HepG2 (cell line): ENCODE measurements at regions not wholly inside any gene's neighbourhood (a gene's known extent, or its start where the extent isn't known, plus 50 kb on each side); places are given as distances from the start of the nearest gene placed in this dataset.

Source experiments
- ATAC-seq: fragments of 200-7000 bp; cut with Tn5 transposase; 3 replicates; pipeline ENCODE4 v1.9.1; 2020; ENCODE audit warnings: mild to moderate bottlenecking, moderate library complexity
- BruUV-seq: library from RNA; stranded (reverse); fragments of 400-500 nt; replicated peaks from 2 replicates; lab custom pipeline; 2021; lab: Mats Ljungman, UMichigan
- CTCF ChIA-PET: fragments of 300-600 bp; formaldehyde crosslinking; extraction: SDS; loops from one replicate; lab custom pipeline; 2021; ENCODE audit warnings: low total read pairs, inconsistent platforms, low intra/inter-chr PET ratio; lab: Yijun Ruan, JAX
- POLR2A ChIA-PET: fragments of 350-600 bp; sonication (Branson Sonifier 250); formaldehyde crosslinking; loops from one replicate; lab custom pipeline; 2020; ENCODE audit warnings: antibody characterized with exemption, inconsistent platforms; lab: Yijun Ruan, JAX
- DNase-seq: peaks from one replicate; pipeline ENCODE4 v3.0.0-alpha.2; 2015; ENCODE audit warnings: low spot score
- FAIRE-seq: peaks from 3 replicates; lab custom pipeline; 2011; peaks lifted over from hg19 to GRCh38; lab: Jason Lieb, UNC
- H2AFZ ChIP-seq: one replicate; pipeline ENCODE4 v1.6.1; 2011; ENCODE audit warnings: low read length, inconsistent platforms
- H3K27ac ChIP-seq: fragments of 300-600 bp; 3 replicates; pipeline ENCODE4 v1.8.0; 2011; ENCODE audit warnings: mixed run types, mild to moderate bottlenecking, mixed read lengths, low read length, inconsistent platforms; ENCODE audit not compliant: insufficient read depth; ENCODE audit errors: extremely low read length
- H3K27me3 ChIP-seq, 2 experiments: fragments of 200-600 bp in 1 of 2; 2 replicates in 1 of 2; 3 replicates in 1 of 2; pipeline versions ENCODE4 v1.6.0 to v1.8.0; 2011; ENCODE audit warnings: low read length in 2 of 2, mild to moderate bottlenecking in 2 of 2, moderate library complexity in 2 of 2, inconsistent platforms in 1 of 2; ENCODE audit not compliant: insufficient read depth in 2 of 2, control insufficient read depth in 1 of 2
- H3K36me3 ChIP-seq, 2 experiments: fragments of 200-600 bp in 1 of 2; replicated peaks in 1 of 2; 2 replicates in 1 of 2; 3 replicates in 1 of 2; pipeline versions ENCODE4 v1.5.1 to v1.8.0; 2011; ENCODE audit warnings: low read length in 2 of 2, inconsistent platforms in 1 of 2; ENCODE audit not compliant: insufficient read depth in 2 of 2, control insufficient read depth in 1 of 2
- H3K4me1 ChIP-seq: 2 replicates; pipeline ENCODE4 v1.5.1; 2012; ENCODE audit warnings: low read length, inconsistent platforms; ENCODE audit not compliant: insufficient read depth
- H3K4me2 ChIP-seq: 2 replicates; pipeline ENCODE4 v1.6.0; 2011; ENCODE audit warnings: low read depth, low read length, inconsistent platforms
- H3K4me3 ChIP-seq, 3 experiments: fragments of 200-600 bp in 1 of 3; sonication (generic), shearing (Covaris generic) in 1 of 3; replicated peaks in 1 of 3; 2 replicates each; pipeline ENCODE4 v1.5.1; 2011 to 2016; ENCODE audit warnings: low read length in 3 of 3, inconsistent platforms in 2 of 3, low read depth in 2 of 3, mild to moderate bottlenecking in 2 of 3, control low read depth in 1 of 3, mixed read lengths in 1 of 3; ENCODE audit not compliant: insufficient read depth in 1 of 3
- H3K79me2 ChIP-seq: one replicate; pipeline ENCODE4 v1.6.1; 2011; ENCODE audit warnings: low read length, inconsistent platforms; ENCODE audit not compliant: insufficient read depth
- H3K9ac ChIP-seq: 2 replicates; pipeline ENCODE4 v1.6.0; 2011; ENCODE audit warnings: mild to moderate bottlenecking, low read depth, low read length, inconsistent platforms; ENCODE audit not compliant: insufficient read depth
- H3K9me3 ChIP-seq: 2 replicates; pipeline ENCODE4 v1.5.1; 2012; ENCODE audit warnings: mild to moderate bottlenecking, low read length
- H4K20me1 ChIP-seq: 2 replicates; pipeline ENCODE4 v1.6.0; 2011; ENCODE audit warnings: inconsistent platforms, mild to moderate bottlenecking, low read length, moderate library complexity; ENCODE audit not compliant: insufficient read depth
- ATM ChIP-seq: fragments of 450-650 bp; IDR thresholded peaks from 2 replicates; pipeline ENCODE4 v1.7.1; 2017; ENCODE audit warnings: mild to moderate bottlenecking, borderline replicate concordance
- HES4 ChIP-seq: sonication (generic); formaldehyde crosslinking; IDR thresholded peaks from 2 replicates; pipeline ENCODE4 v1.9.0; 2021; ENCODE audit warnings: mild to moderate bottlenecking, missing genetic modification reagents, borderline replicate concordance
- NFE2 ChIP-seq: sonication (generic); formaldehyde crosslinking; IDR thresholded peaks from 2 replicates; pipeline ENCODE4 v1.4.0; 2020; ENCODE audit warnings: missing genetic modification reagents
- NPAS2 ChIP-seq: sonication (generic); formaldehyde crosslinking; IDR thresholded peaks from 2 replicates; pipeline ENCODE4 v1.8.0; 2022; ENCODE audit warnings: mild to moderate bottlenecking, missing genetic modification reagents, borderline replicate concordance
- PCBP2 ChIP-seq: fragments of 200-400 bp; formaldehyde crosslinking; optimal IDR thresholded peaks from 2 replicates; pipeline ENCODE3; 2018; ENCODE audit warnings: low read length, low read depth; ENCODE audit not compliant: poor library complexity, severe bottlenecking
- RCOR2 ChIP-seq: IDR thresholded peaks from 2 replicates; pipeline ENCODE4 v1.6.1; 2016; ENCODE audit warnings: missing biosample characterization, missing genetic modification reagents
- RXRB ChIP-seq: IDR thresholded peaks from 2 replicates; pipeline ENCODE4 v1.6.1; 2016; ENCODE audit warnings: borderline replicate concordance, missing genetic modification reagents, missing compliant biosample characterization
- SNAI1 ChIP-seq: sonication (generic); formaldehyde crosslinking; IDR thresholded peaks from 2 replicates; pipeline ENCODE4 v1.5.0; 2020; ENCODE audit warnings: mild to moderate bottlenecking, missing genetic modification reagents, borderline replicate concordance
- SP140L ChIP-seq: sonication (generic); formaldehyde crosslinking; IDR thresholded peaks from 2 replicates; pipeline ENCODE4 v1.4.0; 2020; ENCODE audit warnings: missing genetic modification reagents, borderline replicate concordance
- YY1 ChIP-seq: IDR thresholded peaks from 2 replicates; pipeline ENCODE4 v1.6.1; 2011; ENCODE audit warnings: low read length, low read depth, moderate library complexity, mild to moderate bottlenecking; ENCODE audit not compliant: insufficient read depth, insufficient replicate concordance
- ZKSCAN8 ChIP-seq: IDR thresholded peaks from 2 replicates; pipeline ENCODE4 v1.6.1; 2016; ENCODE audit warnings: borderline replicate concordance, missing genetic modification reagents, missing compliant biosample characterization
- ZNF530 ChIP-seq: sonication (generic); formaldehyde crosslinking; IDR thresholded peaks from 2 replicates; pipeline ENCODE4 v1.5.0; 2020; ENCODE audit warnings: low read depth, mild to moderate bottlenecking, missing genetic modification reagents
- ZNF557 ChIP-seq: sonication (generic); formaldehyde crosslinking; IDR thresholded peaks from 2 replicates; pipeline ENCODE4 v1.4.0; 2020; ENCODE audit warnings: missing genetic modification reagents
- ZNF652 ChIP-seq: IDR thresholded peaks from 2 replicates; pipeline ENCODE4 v1.6.1; 2016; ENCODE audit warnings: low read depth, borderline replicate concordance
- ZNF773 ChIP-seq: sonication (generic); formaldehyde crosslinking; IDR thresholded peaks from 2 replicates; pipeline ENCODE4 v1.4.0; 2020; ENCODE audit warnings: missing genetic modification reagents, borderline replicate concordance
- ZNF816 ChIP-seq: sonication (generic); formaldehyde crosslinking; IDR thresholded peaks from 2 replicates; pipeline ENCODE4 v1.8.0; 2022; ENCODE audit warnings: missing genetic modification reagents, mild to moderate bottlenecking, borderline replicate concordance
- ZSCAN31 ChIP-seq: sonication (generic); formaldehyde crosslinking; IDR thresholded peaks from 2 replicates; pipeline ENCODE4 v1.5.0; 2020; ENCODE audit warnings: low read depth, mild to moderate bottlenecking, missing genetic modification reagents
- WGBS: methylation state at CpG from one replicate; pipeline ENCODE4 v1.1.6; 2017; ENCODE audit warnings: low lambda C conversion rate; 5-methylcytosine and 5-hydroxymethylcytosine counted together
- in situ Hi-C: cut with HindIII; loops from 2 replicates; pipeline ENCODE4 v1.10.0; 2017; ENCODE audit warnings: low pct_unique_long_range_greater_than_20kb; ENCODE audit not compliant: extremely low pct_ligation_motif_present
- intact Hi-C: fragments of 100-400 bp; cut with micrococcal nuclease; formaldehyde crosslinking; loops from one replicate; pipeline ENCODE4 v1.10.0; 2022; ENCODE audit not compliant: unreplicated experiment
- TF ChIP-seq, protein P1 (sequence below): sonication (generic); formaldehyde crosslinking; IDR thresholded peaks from 2 replicates; pipeline ENCODE4 v1.4.0; 2020; ENCODE audit warnings: missing genetic modification reagents
- TF ChIP-seq, protein P2 (sequence below): sonication (generic); formaldehyde crosslinking; IDR thresholded peaks from 2 replicates; pipeline ENCODE4 v1.4.0; 2020; ENCODE audit warnings: missing genetic modification reagents
- TF ChIP-seq, protein P3 (sequence below): sonication (generic); formaldehyde crosslinking; IDR thresholded peaks from 2 replicates; pipeline ENCODE4 v1.8.0; 2022; ENCODE audit warnings: missing genetic modification reagents, mild to moderate bottlenecking, inconsistent platforms, borderline replicate concordance

DNA sequence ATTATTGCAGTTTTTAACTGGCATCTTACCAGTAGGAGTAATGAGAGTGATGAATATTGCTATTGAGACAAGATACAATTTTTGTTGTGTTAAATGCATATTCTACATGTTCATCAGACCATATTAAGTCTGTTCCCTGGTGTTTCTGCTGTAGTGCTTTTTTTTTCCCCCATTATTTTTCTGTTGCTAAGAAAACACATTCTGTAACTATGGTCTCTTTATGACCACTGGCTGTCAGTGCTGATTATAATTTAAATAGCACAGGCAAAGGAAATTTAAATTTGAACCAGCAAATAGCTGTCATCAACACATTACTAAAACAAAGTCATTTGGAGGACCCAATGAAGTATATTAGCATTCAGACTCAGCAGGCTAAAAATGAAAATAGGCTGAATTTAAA lies 98.3 kb upstream of the ANKRD50 start (continued):
- TF ChIP-seq, protein P1, sequence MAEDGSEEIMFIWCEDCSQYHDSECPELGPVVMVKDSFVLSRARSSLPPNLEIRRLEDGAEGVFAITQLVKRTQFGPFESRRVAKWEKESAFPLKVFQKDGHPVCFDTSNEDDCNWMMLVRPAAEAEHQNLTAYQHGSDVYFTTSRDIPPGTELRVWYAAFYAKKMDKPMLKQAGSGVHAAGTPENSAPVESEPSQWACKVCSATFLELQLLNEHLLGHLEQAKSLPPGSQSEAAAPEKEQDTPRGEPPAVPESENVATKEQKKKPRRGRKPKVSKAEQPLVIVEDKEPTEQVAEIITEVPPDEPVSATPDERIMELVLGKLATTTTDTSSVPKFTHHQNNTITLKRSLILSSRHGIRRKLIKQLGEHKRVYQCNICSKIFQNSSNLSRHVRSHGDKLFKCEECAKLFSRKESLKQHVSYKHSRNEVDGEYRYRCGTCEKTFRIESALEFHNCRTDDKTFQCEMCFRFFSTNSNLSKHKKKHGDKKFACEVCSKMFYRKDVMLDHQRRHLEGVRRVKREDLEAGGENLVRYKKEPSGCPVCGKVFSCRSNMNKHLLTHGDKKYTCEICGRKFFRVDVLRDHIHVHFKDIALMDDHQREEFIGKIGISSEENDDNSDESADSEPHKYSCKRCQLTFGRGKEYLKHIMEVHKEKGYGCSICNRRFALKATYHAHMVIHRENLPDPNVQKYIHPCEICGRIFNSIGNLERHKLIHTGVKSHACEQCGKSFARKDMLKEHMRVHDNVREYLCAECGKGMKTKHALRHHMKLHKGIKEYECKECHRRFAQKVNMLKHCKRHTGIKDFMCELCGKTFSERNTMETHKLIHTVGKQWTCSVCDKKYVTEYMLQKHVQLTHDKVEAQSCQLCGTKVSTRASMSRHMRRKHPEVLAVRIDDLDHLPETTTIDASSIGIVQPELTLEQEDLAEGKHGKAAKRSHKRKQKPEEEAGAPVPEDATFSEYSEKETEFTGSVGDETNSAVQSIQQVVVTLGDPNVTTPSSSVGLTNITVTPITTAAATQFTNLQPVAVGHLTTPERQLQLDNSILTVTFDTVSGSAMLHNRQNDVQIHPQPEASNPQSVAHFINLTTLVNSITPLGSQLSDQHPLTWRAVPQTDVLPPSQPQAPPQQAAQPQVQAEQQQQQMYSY: no peak
- no peak for TF ChIP-seq NPAS2 (CRISPR knock-in tag)
- no peak for TF ChIP-seq ZKSCAN8
- TF ChIP-seq RXRB (CRISPR knock-in tag): no peak
- no peak for TF ChIP-seq ZNF652 (CRISPR knock-in tag)
- TF ChIP-seq SP140L (CRISPR knock-in tag): no peak

DNA sequence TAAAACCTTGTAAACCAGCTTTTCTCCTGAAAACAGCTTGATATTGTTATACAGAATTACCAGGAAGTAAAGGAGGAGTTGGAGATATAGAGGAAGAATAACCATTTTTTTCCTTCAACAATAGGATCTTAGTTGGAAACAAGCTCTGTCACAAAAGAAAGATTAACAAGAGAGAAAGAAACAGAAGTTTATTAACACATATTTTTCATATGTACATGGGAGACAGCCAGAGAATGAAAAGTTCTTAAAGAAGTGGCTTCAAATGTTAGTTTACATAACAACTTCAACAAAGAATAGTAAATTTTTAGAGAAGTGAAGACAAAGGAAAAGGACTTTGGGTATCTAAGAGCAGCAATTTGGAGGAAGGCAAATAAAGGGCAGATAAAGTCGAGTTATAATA lies 94.9 kb upstream of the ANKRD50 start:
- no peak overlapping the region for H3K4me2 ChIP-seq
- no peaks in the 10 kb centered on the region for H3K27me3 ChIP-seq
- H3K9ac ChIP-seq: no peak overlapping the region
- POLR2A ChIA-PET: no interaction called here
- 0% methylated on average over 1 of the region's 1 CpG for WGBS
- H3K9me3 ChIP-seq: peaks cover 17% of the 10 kb centered on the region; the same call in 1 of the 2 replicates
- no peaks in the 10 kb centered on the region for H3K4me1 ChIP-seq
- H3K79me2 ChIP-seq: no peaks in the 10 kb centered on the region
- FAIRE-seq (no peak), DNase-seq (no peak), ATAC-seq (no peak)
- in situ Hi-C loops (no loop called here), intact Hi-C loops (no loop called here)
- no peaks in the 10 kb centered on the region for H3K36me3 ChIP-seq
- H4K20me1 ChIP-seq: no peaks in the 10 kb centered on the region
- H3K27ac ChIP-seq: no peak overlapping the region
- no TSS peak for BruUV-seq
- CTCF ChIA-PET: no interaction called here
- no peak overlapping the region for H2AFZ ChIP-seq
- H3K4me3 ChIP-seq: no peak overlapping the region
- TF ChIP-seq PCBP2 (no peak), RXRB (CRISPR knock-in tag) (no peak), SNAI1 (no peak), RCOR2 (CRISPR knock-in tag) (no peak), NPAS2 (CRISPR knock-in tag) (no peak), ZNF557 (CRISPR knock-in tag) (no peak), ZNF816 (CRISPR knock-in tag) (no peak), ZNF773 (CRISPR knock-in tag) (no peak), YY1 (no peak), ATM (no peak), NFE2 (CRISPR knock-in tag) (no peak), HES4 (no peak), ZNF530 (no peak), ZSCAN31 (no peak)
- TF ChIP-seq, protein P2, sequence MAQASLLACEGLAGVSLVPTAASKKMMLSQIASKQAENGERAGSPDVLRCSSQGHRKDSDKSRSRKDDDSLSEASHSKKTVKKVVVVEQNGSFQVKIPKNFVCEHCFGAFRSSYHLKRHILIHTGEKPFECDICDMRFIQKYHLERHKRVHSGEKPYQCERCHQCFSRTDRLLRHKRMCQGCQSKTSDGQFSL (CRISPR knock-in tag): no peak
- TF ChIP-seq, protein P3, sequence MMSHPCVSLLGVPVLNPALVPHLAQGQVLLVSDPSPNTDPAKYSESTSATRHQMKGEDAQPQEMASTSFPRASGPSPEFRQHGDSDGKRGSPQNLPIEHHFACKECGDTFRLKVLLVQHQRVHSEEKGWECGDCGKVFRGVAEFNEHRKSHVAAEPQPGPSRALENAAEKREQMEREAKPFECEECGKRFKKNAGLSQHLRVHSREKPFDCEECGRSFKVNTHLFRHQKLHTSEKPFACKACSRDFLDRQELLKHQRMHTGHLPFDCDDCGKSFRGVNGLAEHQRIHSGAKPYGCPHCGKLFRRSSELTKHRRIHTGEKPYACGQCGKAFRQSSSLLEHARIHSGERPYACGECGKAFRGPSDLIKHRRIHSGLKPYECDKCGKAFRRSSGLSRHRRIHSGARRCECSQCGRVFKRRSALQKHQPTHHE: no peak
